Parathyroid adenoma (tissue), 2 donors: ENCODE measurements at regions not wholly inside any gene's neighbourhood (a gene's known extent, or its start where the extent isn't known, plus 50 kb on each side); places are given as distances from the start of the nearest gene placed in this dataset.

Experiments
- H2AFZ ChIP-seq: fragments of 300-600 bp; sonication (generic); one replicate; pipeline ENCODE4 v1.7.0; 2017; ENCODE audit warnings: antibody characterized with exemption, mild to moderate bottlenecking
- H3K27ac ChIP-seq: fragments of 300-600 bp; sonication (generic); one replicate; pipeline ENCODE4 v1.7.0; 2017
- H3K27me3 ChIP-seq: fragments of 300-600 bp; sonication (generic); one replicate; pipeline ENCODE4 v1.7.0; 2017; ENCODE audit warnings: low read length; ENCODE audit not compliant: control insufficient read depth, insufficient read depth
- H3K36me3 ChIP-seq: fragments of 300-600 bp; sonication (generic); one replicate; pipeline ENCODE4 v1.7.0; 2017; ENCODE audit warnings: low read length; ENCODE audit not compliant: control insufficient read depth, insufficient read depth
- H3K4me1 ChIP-seq: fragments of 300-600 bp; sonication (generic); one replicate; pipeline ENCODE4 v1.7.0; 2017; ENCODE audit warnings: control low read depth
- H3K4me2 ChIP-seq: fragments of 300-600 bp; sonication (generic); one replicate; pipeline ENCODE4 v1.7.0; 2017; ENCODE audit warnings: low read length
- H3K4me3 ChIP-seq: fragments of 300-600 bp; sonication (generic); one replicate; pipeline ENCODE4 v1.7.0; 2017; ENCODE audit warnings: low read depth, low read length
- H3K79me2 ChIP-seq: fragments of 300-600 bp; sonication (generic); one replicate; pipeline ENCODE4 v1.7.0; 2017; ENCODE audit warnings: control low read depth
- H3K9ac ChIP-seq: fragments of 300-600 bp; sonication (generic); one replicate; pipeline ENCODE4 v1.7.0; 2017; ENCODE audit warnings: mild to moderate bottlenecking
- H3K9me3 ChIP-seq: fragments of 300-600 bp; sonication (generic); one replicate; pipeline ENCODE4 v1.7.0; 2017; ENCODE audit warnings: low read length; ENCODE audit not compliant: control insufficient read depth
- TF ChIP-seq, protein P1 (sequence below): fragments of 300-600 bp; sonication (generic); IDR thresholded peaks from one replicate; pipeline ENCODE4 v1.7.0; 2017; ENCODE audit warnings: antibody characterized with exemption, mild to moderate bottlenecking
- donor health status: primary hyperparathyroidism.

- TF ChIP-seq, protein P1, sequence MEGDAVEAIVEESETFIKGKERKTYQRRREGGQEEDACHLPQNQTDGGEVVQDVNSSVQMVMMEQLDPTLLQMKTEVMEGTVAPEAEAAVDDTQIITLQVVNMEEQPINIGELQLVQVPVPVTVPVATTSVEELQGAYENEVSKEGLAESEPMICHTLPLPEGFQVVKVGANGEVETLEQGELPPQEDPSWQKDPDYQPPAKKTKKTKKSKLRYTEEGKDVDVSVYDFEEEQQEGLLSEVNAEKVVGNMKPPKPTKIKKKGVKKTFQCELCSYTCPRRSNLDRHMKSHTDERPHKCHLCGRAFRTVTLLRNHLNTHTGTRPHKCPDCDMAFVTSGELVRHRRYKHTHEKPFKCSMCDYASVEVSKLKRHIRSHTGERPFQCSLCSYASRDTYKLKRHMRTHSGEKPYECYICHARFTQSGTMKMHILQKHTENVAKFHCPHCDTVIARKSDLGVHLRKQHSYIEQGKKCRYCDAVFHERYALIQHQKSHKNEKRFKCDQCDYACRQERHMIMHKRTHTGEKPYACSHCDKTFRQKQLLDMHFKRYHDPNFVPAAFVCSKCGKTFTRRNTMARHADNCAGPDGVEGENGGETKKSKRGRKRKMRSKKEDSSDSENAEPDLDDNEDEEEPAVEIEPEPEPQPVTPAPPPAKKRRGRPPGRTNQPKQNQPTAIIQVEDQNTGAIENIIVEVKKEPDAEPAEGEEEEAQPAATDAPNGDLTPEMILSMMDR: no peak
- H3K4me1 ChIP-seq: no peaks in the 10 kb centered on the region
- H3K9ac ChIP-seq: no peak overlapping the region
- H3K4me3 ChIP-seq: no peak overlapping the region
- no peak overlapping the region for H3K27ac ChIP-seq
- no peaks in the 10 kb centered on the region for H3K36me3 ChIP-seq
- no peak overlapping the region for H3K4me2 ChIP-seq
- no peaks in the 10 kb centered on the region for H3K9me3 ChIP-seq
- H2AFZ ChIP-seq: no peak overlapping the region
- no peaks in the 10 kb centered on the region for H3K27me3 ChIP-seq
- no peaks in the 10 kb centered on the region for H3K79me2 ChIP-seq
These were observed 612.1 kb downstream of the MRPL39 start for GRCh38 chr21:24995216-24995615.

GRCh38 chr21:24994717-24995116, 612.6 kb downstream of the MRPL39 start:
- Histone ChIP-seq H3K4me3 (no peak overlapping the region), H3K9ac (no peak overlapping the region), H3K4me2 (no peak overlapping the region), H3K79me2 (no peaks in the 10 kb centered on the region), H3K36me3 (no peaks in the 10 kb centered on the region), H3K27ac (no peak overlapping the region), H3K4me1 (no peaks in the 10 kb centered on the region), H2AFZ (no peak overlapping the region), H3K9me3 (no peaks in the 10 kb centered on the region), H3K27me3 (no peaks in the 10 kb centered on the region)
- TF ChIP-seq, protein P1: no peak

GRCh38 chr21:24989516-24989915, 617.8 kb downstream of the MRPL39 start:
- Histone ChIP-seq H3K79me2 (no peaks in the 10 kb centered on the region), H2AFZ (no peak overlapping the region), H3K4me2 (no peak overlapping the region), H3K4me3 (no peak overlapping the region), H3K4me1 (no peaks in the 10 kb centered on the region), H3K27me3 (no peaks in the 10 kb centered on the region), H3K9me3 (no peaks in the 10 kb centered on the region), H3K9ac (no peak overlapping the region), H3K36me3 (no peaks in the 10 kb centered on the region), H3K27ac (no peak overlapping the region)
- TF ChIP-seq, protein P1: no peak

DNA sequence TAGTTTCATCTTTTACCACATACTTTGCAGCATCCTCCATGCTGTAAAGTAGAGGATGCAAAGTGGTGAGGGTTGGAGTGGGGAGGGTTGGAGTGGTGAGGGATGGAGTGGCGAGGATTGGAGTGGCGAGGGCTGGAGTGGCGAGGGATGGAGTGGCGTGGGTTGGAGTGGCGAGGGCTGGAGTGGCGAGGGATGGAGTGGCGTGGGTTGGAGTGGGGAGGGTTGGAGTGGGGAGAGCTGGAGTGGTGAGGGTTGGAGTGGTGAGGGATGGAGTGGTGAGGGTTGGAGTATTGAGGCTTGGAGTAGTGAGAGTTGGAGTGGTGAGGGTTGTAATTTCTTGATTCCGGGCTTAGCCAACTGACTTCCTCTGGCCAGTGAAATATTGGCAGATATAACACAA, 618.3 kb downstream of the MRPL39 start:
- Histone ChIP-seq H2AFZ (no peak overlapping the region), H3K27me3 (no peaks in the 10 kb centered on the region), H3K9ac (no peak overlapping the region), H3K36me3 (no peaks in the 10 kb centered on the region), H3K79me2 (no peaks in the 10 kb centered on the region), H3K9me3 (no peaks in the 10 kb centered on the region), H3K4me1 (no peaks in the 10 kb centered on the region), H3K4me3 (no peak overlapping the region), H3K4me2 (no peak overlapping the region), H3K27ac (no peak overlapping the region)
- TF ChIP-seq, protein P1: no peak

DNA sequence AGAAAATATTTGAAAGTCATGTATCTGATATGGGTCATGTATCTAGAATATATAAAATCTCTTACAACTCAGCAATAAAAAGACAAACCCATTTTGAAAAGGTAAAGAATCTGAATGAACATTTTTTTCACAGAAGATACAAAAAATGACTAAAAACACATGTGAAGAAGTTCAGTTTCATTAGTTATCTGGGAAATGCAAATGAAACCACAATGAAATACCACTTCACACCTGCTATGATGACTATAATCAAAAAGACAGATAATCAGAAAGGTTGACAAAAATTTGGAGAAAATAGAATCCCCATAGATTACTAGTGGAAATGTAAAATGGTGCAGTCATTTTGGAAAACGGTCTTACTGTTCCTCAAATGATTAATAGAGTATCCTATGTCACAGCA, 631.0 kb downstream of the MRPL39 start:
- H3K27ac ChIP-seq: no peak overlapping the region
- TF ChIP-seq, protein P1: no peak

More for the DNA sequence above, 631.0 kb downstream of the MRPL39 start:
- Histone ChIP-seq H3K9ac (no peak overlapping the region), H3K27me3 (no peaks in the 10 kb centered on the region), H3K36me3 (no peaks in the 10 kb centered on the region), H3K79me2 (no peaks in the 10 kb centered on the region), H3K4me3 (no peak overlapping the region), H3K9me3 (no peaks in the 10 kb centered on the region), H3K4me2 (no peak overlapping the region), H3K4me1 (no peaks in the 10 kb centered on the region), H2AFZ (no peak overlapping the region)
